Right lobe of liver (tissue), 4 donors: ENCODE measurements at regions not wholly inside any gene's neighbourhood (a gene's known extent, or its start where the extent isn't known, plus 50 kb on each side); places are given as distances from the start of the nearest gene placed in this dataset.

ENCODE experiments used
- POLR2A ChIP-seq: fragments of 450-650 bp; IDR thresholded peaks from one replicate; pipeline ENCODE4 v1.6.1; 2017; ENCODE audit warnings: antibody characterized with exemption, mild to moderate bottlenecking
- TF ChIP-seq, protein P1 (sequence below), 4 donors: fragments of 200-600 bp in 3 of 4; fragments of 450-650 bp in 1 of 4; IDR thresholded peaks; one replicate each; pipeline versions ENCODE4 v1.5.1 to v1.8.0; 2016 to 2022; ENCODE audit warnings: antibody characterized with exemption in 4 of 4, mild to moderate bottlenecking in 2 of 4
- donor health status: DM: no; HTN: no; CAD: no.
- donor health status: DM: no; HTN: no; CAD: no.
- donor health status: DM: no; HTN: yes; CAD: no.

- TF ChIP-seq POLR2A = no peak
- TF ChIP-seq, protein P1, sequence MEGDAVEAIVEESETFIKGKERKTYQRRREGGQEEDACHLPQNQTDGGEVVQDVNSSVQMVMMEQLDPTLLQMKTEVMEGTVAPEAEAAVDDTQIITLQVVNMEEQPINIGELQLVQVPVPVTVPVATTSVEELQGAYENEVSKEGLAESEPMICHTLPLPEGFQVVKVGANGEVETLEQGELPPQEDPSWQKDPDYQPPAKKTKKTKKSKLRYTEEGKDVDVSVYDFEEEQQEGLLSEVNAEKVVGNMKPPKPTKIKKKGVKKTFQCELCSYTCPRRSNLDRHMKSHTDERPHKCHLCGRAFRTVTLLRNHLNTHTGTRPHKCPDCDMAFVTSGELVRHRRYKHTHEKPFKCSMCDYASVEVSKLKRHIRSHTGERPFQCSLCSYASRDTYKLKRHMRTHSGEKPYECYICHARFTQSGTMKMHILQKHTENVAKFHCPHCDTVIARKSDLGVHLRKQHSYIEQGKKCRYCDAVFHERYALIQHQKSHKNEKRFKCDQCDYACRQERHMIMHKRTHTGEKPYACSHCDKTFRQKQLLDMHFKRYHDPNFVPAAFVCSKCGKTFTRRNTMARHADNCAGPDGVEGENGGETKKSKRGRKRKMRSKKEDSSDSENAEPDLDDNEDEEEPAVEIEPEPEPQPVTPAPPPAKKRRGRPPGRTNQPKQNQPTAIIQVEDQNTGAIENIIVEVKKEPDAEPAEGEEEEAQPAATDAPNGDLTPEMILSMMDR (IDR thresholded peaks at IDR 0.05) = no peak
Observed at GRCh38 chr7:89232-90019, 102.9 kb upstream of the FAM20C start.
